GM19239 (cell line): ENCODE measurements at regions not wholly inside any gene's neighbourhood (a gene's known extent, or its start where the extent isn't known, plus 50 kb on each side); places are given as distances from the start of the nearest gene placed in this dataset.
"Not testable (repeated sequence)": the region's sequence is repeated elsewhere in the genome, so short reads cannot be mapped to it uniquely, and the experiment has no call there.

Experiments
- DNase-seq: peaks from one replicate; pipeline ENCODE4 v3.0.0; 2011; ENCODE audit warnings: low spot score; ENCODE audit not compliant: insufficient read length
- FAIRE-seq: peaks from 2 replicates; lab custom pipeline; 2011; peaks lifted over from hg19 to GRCh38; lab: Jason Lieb, UNC

- DNase-seq (no peak), FAIRE-seq (no peak)
Measured at GRCh38 chr1:213693864-213694263, 293.9 kb upstream of the PROX1 start.

- FAIRE-seq (no peak), DNase-seq (no peak)
Measured at GRCh38 chr1:213697192-213697802, 290.5 kb upstream of the PROX1 start.

- DNase-seq: no peak
- no peak for FAIRE-seq
Measured at GRCh38 chr1:213698092-213698702, 289.6 kb upstream of the PROX1 start.

GRCh38 chr1:213702703-213703102 is 285.1 kb upstream of the PROX1 start:
- DNase-seq (no peak), FAIRE-seq (no peak)

GRCh38 chr1:213704941-213705340 is 282.8 kb upstream of the PROX1 start:
- FAIRE-seq (no peak), DNase-seq (no peak)

GRCh38 chr1:213711833-213712490 is 275.8 kb upstream of the PROX1 start:
- not testable (repeated sequence) for FAIRE-seq, DNase-seq

GRCh38 chr1:213714645-213715044 is 273.1 kb upstream of the PROX1 start:
- DNase-seq (no peak), FAIRE-seq (no peak)

GRCh38 chr1:213715182-213715581 is 272.6 kb upstream of the PROX1 start:
- DNase-seq (no peak), FAIRE-seq (no peak)

- DNase-seq: no peak
- no peak for FAIRE-seq
Measured at GRCh38 chr1:213719462-213719861, 268.3 kb upstream of the PROX1 start.

- DNase-seq (no peak), FAIRE-seq (no peak)
Measured at GRCh38 chr1:213720032-213720431, 267.7 kb upstream of the PROX1 start.

GRCh38 chr1:213723187-213723586 is 264.6 kb upstream of the PROX1 start:
- no peak for DNase-seq
- FAIRE-seq: no peak

GRCh38 chr1:213724640-213725536 is 262.9 kb upstream of the PROX1 start:
- FAIRE-seq (no peak), DNase-seq (no peak)

- no peak for FAIRE-seq
- no peak for DNase-seq
Measured at GRCh38 chr1:213727853-213728592, 259.8 kb upstream of the PROX1 start.

GRCh38 chr1:213728593-213729536 is 258.9 kb upstream of the PROX1 start:
- DNase-seq (no peak), FAIRE-seq (no peak)

GRCh38 chr1:213733705-213734104 is 254.1 kb upstream of the PROX1 start:
- FAIRE-seq: no peak
- DNase-seq: no peak

GRCh38 chr1:213737398-213738035 is 250.3 kb upstream of the PROX1 start:
- FAIRE-seq (no peak), DNase-seq (no peak)

GRCh38 chr1:213738658-213739057 is 249.1 kb upstream of the PROX1 start:
- FAIRE-seq (no peak), DNase-seq (no peak)

GRCh38 chr1:213742992-213743391 is 244.8 kb upstream of the PROX1 start:
- no peak for FAIRE-seq
- no peak for DNase-seq
